A673 (cell line): ENCODE measurements at regions not wholly inside any gene's neighbourhood (a gene's known extent, or its start where the extent isn't known, plus 50 kb on each side); places are given as distances from the start of the nearest gene placed in this dataset.
"Not testable (repeated sequence)": the region's sequence is repeated elsewhere in the genome, so short reads cannot be mapped to it uniquely, and the experiment has no call there.

Experiments used
- CTCF ChIP-seq: fragments of 300-800, 200-600 bp; sonication (generic); conservative IDR thresholded peaks from 2 replicates; pipeline ENCODE4 v1.5.1; 2017; ENCODE audit warnings: low read depth, mild to moderate bottlenecking, antibody characterized with exemption, low read length, moderate library complexity, mixed read lengths
- EZH2 ChIP-seq: fragments of 200-600 bp; sonication (generic); IDR thresholded peaks from 2 replicates; pipeline ENCODE4 v1.6.1; 2017; ENCODE audit warnings: borderline replicate concordance, low read depth, mild to moderate bottlenecking, mixed read lengths, antibody characterized with exemption, low read length; ENCODE audit not compliant: poor library complexity, severe bottlenecking

GRCh38 chr3:40949347-40949746 is 250.0 kb upstream of the CTNNB1 start:
- TF ChIP-seq CTCF, EZH2: not testable (repeated sequence)
